Parathyroid adenoma (tissue), 2 donors: ENCODE measurements at regions not wholly inside any gene's neighbourhood (a gene's known extent, or its start where the extent isn't known, plus 50 kb on each side); places are given as distances from the start of the nearest gene placed in this dataset.

Experiments
- H2AFZ ChIP-seq: fragments of 300-600 bp; sonication (generic); one replicate; pipeline ENCODE4 v1.7.0; 2017; ENCODE audit warnings: antibody characterized with exemption, mild to moderate bottlenecking
- H3K27ac ChIP-seq: fragments of 300-600 bp; sonication (generic); one replicate; pipeline ENCODE4 v1.7.0; 2017
- H3K27me3 ChIP-seq: fragments of 300-600 bp; sonication (generic); one replicate; pipeline ENCODE4 v1.7.0; 2017; ENCODE audit warnings: low read length; ENCODE audit not compliant: control insufficient read depth, insufficient read depth
- H3K36me3 ChIP-seq: fragments of 300-600 bp; sonication (generic); one replicate; pipeline ENCODE4 v1.7.0; 2017; ENCODE audit warnings: low read length; ENCODE audit not compliant: control insufficient read depth, insufficient read depth
- H3K4me1 ChIP-seq: fragments of 300-600 bp; sonication (generic); one replicate; pipeline ENCODE4 v1.7.0; 2017; ENCODE audit warnings: control low read depth
- H3K4me2 ChIP-seq: fragments of 300-600 bp; sonication (generic); one replicate; pipeline ENCODE4 v1.7.0; 2017; ENCODE audit warnings: low read length
- H3K4me3 ChIP-seq: fragments of 300-600 bp; sonication (generic); one replicate; pipeline ENCODE4 v1.7.0; 2017; ENCODE audit warnings: low read depth, low read length
- H3K79me2 ChIP-seq: fragments of 300-600 bp; sonication (generic); one replicate; pipeline ENCODE4 v1.7.0; 2017; ENCODE audit warnings: control low read depth
- H3K9ac ChIP-seq: fragments of 300-600 bp; sonication (generic); one replicate; pipeline ENCODE4 v1.7.0; 2017; ENCODE audit warnings: mild to moderate bottlenecking
- H3K9me3 ChIP-seq: fragments of 300-600 bp; sonication (generic); one replicate; pipeline ENCODE4 v1.7.0; 2017; ENCODE audit warnings: low read length; ENCODE audit not compliant: control insufficient read depth
- TF ChIP-seq, protein P1 (sequence below): fragments of 300-600 bp; sonication (generic); IDR thresholded peaks from one replicate; pipeline ENCODE4 v1.7.0; 2017; ENCODE audit warnings: antibody characterized with exemption, mild to moderate bottlenecking
- donor health status: primary hyperparathyroidism.

DNA sequence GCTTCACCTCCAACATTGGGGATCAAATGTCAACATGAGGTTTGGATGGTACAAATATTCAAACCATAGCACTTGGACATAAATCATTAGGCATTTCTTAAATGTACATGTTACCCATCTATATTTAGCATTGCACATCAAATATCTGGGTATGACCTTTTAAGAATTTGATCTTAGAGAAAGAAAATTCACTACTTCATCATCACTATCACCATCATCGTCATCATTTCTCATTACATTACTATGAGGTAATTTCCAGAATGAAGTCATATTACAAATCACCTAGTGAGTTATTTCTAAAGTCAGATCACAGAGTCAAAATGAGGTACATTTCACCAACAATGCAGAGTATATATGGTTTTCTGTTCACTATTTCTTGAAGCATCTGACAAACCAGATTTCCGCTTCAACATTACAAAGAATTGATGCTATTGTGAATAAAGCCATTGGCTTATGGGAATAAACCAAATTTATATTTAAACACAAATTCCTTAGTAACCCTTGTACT lies 356.4 kb upstream of the GYPC start:
- Histone ChIP-seq H3K4me1 (no peaks in the 10 kb centered on the region), H3K79me2 (no peaks in the 10 kb centered on the region), H2AFZ (no peak overlapping the region), H3K4me2 (no peak overlapping the region), H3K27ac (no peak overlapping the region), H3K36me3 (no peaks in the 10 kb centered on the region), H3K27me3 (no peaks in the 10 kb centered on the region), H3K4me3 (no peak overlapping the region), H3K9ac (no peak overlapping the region), H3K9me3 (no peaks in the 10 kb centered on the region)
- TF ChIP-seq, protein P1, sequence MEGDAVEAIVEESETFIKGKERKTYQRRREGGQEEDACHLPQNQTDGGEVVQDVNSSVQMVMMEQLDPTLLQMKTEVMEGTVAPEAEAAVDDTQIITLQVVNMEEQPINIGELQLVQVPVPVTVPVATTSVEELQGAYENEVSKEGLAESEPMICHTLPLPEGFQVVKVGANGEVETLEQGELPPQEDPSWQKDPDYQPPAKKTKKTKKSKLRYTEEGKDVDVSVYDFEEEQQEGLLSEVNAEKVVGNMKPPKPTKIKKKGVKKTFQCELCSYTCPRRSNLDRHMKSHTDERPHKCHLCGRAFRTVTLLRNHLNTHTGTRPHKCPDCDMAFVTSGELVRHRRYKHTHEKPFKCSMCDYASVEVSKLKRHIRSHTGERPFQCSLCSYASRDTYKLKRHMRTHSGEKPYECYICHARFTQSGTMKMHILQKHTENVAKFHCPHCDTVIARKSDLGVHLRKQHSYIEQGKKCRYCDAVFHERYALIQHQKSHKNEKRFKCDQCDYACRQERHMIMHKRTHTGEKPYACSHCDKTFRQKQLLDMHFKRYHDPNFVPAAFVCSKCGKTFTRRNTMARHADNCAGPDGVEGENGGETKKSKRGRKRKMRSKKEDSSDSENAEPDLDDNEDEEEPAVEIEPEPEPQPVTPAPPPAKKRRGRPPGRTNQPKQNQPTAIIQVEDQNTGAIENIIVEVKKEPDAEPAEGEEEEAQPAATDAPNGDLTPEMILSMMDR: no peak

DNA sequence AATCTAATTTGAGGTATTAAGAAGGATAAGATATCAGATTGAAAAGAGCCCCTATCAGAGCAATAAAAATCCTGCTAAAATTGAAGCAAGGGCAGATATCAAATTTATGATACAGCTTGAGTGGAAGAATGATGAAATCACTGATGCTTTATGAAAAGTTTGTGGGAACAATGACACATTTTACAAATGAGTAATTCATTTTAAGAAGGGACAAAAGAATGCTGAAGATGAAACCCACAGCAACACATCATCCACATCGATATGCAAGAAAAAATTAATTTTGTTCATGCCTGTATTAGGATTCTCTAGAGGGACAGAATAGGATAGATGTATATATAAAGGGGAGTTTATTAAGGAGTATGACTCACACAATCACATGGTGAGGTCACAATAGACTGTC lies 355.6 kb upstream of the GYPC start:
- H3K9ac ChIP-seq: no peak overlapping the region

DNA sequence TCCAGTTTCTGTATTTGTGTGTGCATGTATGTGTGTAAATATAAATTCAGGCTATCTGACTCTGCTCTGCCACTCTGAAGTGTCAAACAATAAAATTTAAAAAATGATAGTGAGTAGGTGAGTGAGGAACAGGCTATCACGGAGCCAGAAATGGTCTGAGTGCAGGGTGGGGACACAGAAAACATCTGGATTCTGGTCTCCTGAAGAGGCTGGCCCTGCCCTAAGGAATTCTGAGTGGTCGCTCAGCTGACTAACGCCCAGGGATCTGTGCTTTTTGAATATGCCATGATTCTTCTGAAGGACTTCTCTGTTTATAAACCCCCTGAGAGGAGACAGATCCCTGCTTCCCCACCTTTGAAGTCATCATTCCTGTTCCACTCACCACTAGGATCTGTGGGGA lies 353.9 kb upstream of the GYPC start:
- H3K27me3 ChIP-seq: no peaks in the 10 kb centered on the region
- H3K36me3 ChIP-seq: no peaks in the 10 kb centered on the region
- TF ChIP-seq, protein P1: no peak
- H3K9ac ChIP-seq: no peak overlapping the region
- H2AFZ ChIP-seq: no peak overlapping the region
- H3K27ac ChIP-seq: no peak overlapping the region
- H3K4me3 ChIP-seq: no peak overlapping the region
- no peaks in the 10 kb centered on the region for H3K9me3 ChIP-seq
- no peaks in the 10 kb centered on the region for H3K4me1 ChIP-seq
- H3K79me2 ChIP-seq: no peaks in the 10 kb centered on the region
- no peak overlapping the region for H3K4me2 ChIP-seq

More for the DNA sequence above, 355.6 kb upstream of the GYPC start:
- Histone ChIP-seq H3K4me2 (no peak overlapping the region), H3K4me3 (no peak overlapping the region), H3K79me2 (no peaks in the 10 kb centered on the region), H3K9me3 (no peaks in the 10 kb centered on the region), H3K4me1 (no peaks in the 10 kb centered on the region), H3K27me3 (no peaks in the 10 kb centered on the region), H3K27ac (no peak overlapping the region), H3K36me3 (no peaks in the 10 kb centered on the region), H2AFZ (no peak overlapping the region)
- TF ChIP-seq, protein P1: no peak

DNA sequence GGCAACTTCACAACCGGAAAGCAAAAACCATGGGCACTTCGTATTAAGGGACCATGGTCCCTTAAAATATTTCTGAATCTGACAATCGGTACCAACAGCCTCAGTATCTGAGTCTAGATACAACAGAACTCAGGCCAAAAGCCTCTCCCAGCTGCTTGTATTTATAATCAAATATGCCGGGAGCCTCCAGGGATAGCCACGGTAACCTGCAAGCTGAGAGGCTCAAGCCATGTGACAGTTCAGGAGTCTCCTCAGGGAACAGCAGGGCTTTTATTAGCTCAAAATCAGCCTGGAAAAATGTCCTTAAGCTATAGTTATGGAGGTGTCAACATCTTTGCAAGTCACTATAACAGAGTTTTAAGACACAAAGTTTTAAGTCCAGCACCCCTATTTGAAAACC lies 352.8 kb upstream of the GYPC start:
- Histone ChIP-seq H3K9me3 (no peaks in the 10 kb centered on the region), H3K36me3 (no peaks in the 10 kb centered on the region), H3K27me3 (no peaks in the 10 kb centered on the region), H2AFZ (no peak overlapping the region), H3K79me2 (no peaks in the 10 kb centered on the region), H3K4me1 (no peaks in the 10 kb centered on the region), H3K9ac (no peak overlapping the region), H3K4me3 (no peak overlapping the region), H3K27ac (no peak overlapping the region), H3K4me2 (no peak overlapping the region)
- TF ChIP-seq, protein P1: no peak

DNA sequence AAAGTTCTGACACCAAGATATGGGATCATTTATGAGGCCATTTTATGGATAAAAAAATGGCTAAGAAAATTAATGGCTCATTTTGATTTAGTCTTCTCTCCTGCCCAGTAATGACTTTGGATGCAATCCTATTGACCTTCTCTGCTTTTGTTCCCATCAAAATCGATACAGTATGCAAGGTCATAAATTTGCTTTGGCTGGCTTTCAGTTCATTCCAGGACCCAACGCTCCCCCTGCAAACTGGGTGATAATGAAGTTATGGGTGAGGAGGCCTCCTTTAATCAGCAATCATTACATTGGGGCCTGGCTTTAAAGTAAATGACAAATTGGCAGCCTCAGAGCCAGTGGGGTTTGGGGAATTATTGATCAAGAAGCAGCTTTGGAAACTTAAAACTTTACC lies 351.8 kb upstream of the GYPC start:
- Histone ChIP-seq H3K9ac (no peak overlapping the region), H3K9me3 (no peaks in the 10 kb centered on the region), H3K27ac (no peak overlapping the region), H3K27me3 (no peaks in the 10 kb centered on the region), H3K36me3 (no peaks in the 10 kb centered on the region), H3K79me2 (no peaks in the 10 kb centered on the region), H3K4me3 (no peak overlapping the region), H2AFZ (no peak overlapping the region), H3K4me2 (no peak overlapping the region), H3K4me1 (no peaks in the 10 kb centered on the region)
- TF ChIP-seq, protein P1: no peak
